ENCODE measurements at regions not wholly inside any gene's neighbourhood (a gene's known extent, or its start where the extent isn't known, plus 50 kb on each side); places are given as distances from the start of the nearest gene placed in this dataset.

DNA sequence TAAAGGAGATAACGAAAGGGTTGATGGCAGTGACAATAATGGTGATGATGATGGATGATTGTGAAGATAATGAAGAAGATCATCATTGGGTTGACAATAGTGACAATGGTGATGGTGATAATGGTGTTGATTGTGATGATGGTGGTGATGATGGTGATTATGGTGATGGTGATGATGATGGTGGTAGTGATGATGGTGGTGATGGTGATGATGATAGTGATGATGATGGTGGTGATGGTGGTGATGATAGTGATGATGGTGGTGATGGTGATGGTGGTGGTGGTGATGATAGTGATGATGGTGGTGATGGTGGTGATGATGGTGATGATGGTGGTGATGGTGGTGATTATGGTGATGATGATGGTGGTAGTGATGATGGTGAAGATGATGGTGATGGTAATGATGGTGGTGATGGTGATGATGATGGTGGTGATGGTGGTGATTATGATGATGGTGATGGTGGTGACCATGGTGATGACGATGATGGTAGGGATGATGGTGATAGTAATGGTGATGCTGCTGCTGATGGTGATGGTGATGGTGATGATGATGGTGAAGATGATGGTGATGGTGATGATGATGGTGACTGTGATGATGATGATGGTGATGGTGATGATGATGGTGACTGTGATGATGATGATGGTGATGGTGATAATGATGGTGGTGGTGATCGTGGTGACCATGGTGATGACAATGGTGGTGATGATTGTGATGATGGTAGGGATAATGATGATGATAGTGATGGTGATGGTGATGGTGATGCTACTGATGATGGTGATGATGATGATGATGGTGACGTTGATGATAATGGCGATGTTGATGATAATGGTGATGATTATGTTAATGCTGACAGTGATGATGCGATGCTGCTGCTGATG lies 61.6 kb upstream of the NKX1-1 start:
- Histone ChIP-seq H3K27ac (no peak overlapping the region), H3K4me1 (no peaks in the 10 kb centered on the region), H3K9me3 (no peaks in the 10 kb centered on the region), H3K27me3 (peaks cover 12% of the 10 kb centered on the region), H3K4me3 (replicated peaks in 1 of 3) (no peak overlapping the region), H3K36me3 (no peaks in the 10 kb centered on the region)
- 88 to 93% methylated on average over 6 of the region's 6 CpGs for WGBS, 2 donors
- intact Hi-C loops (cut with DNase I), result no loop called here
- no peak for DNase-seq
- no peak for TF ChIP-seq POLR2A (IDR thresholded peaks at IDR 0.05)
- TF ChIP-seq, protein P1, sequence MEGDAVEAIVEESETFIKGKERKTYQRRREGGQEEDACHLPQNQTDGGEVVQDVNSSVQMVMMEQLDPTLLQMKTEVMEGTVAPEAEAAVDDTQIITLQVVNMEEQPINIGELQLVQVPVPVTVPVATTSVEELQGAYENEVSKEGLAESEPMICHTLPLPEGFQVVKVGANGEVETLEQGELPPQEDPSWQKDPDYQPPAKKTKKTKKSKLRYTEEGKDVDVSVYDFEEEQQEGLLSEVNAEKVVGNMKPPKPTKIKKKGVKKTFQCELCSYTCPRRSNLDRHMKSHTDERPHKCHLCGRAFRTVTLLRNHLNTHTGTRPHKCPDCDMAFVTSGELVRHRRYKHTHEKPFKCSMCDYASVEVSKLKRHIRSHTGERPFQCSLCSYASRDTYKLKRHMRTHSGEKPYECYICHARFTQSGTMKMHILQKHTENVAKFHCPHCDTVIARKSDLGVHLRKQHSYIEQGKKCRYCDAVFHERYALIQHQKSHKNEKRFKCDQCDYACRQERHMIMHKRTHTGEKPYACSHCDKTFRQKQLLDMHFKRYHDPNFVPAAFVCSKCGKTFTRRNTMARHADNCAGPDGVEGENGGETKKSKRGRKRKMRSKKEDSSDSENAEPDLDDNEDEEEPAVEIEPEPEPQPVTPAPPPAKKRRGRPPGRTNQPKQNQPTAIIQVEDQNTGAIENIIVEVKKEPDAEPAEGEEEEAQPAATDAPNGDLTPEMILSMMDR (IDR thresholded peaks at IDR 0.05), result no peak

DNA sequence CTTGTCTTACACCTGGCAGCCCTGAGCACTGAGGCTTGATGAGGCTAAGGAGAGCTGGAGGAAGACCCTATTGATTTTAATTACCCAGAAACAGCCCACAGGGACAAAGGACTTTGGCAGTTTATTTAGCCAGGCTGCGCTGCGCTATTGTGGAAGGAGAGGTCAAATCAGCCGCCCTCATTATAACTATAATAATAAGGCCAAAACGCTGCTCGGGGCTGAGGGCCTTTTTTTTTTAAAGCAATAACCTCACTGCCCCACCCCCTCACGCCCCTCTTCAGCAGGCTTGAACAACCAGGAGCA lies 60.6 kb upstream of the NKX1-1 start:
- no peak for DNase-seq
- no peak overlapping the region for H3K27ac ChIP-seq
- TF ChIP-seq, protein P1 (IDR thresholded peaks at IDR 0.05), result no peak
- no peak for TF ChIP-seq POLR2A (IDR thresholded peaks at IDR 0.05)
- H3K4me3 ChIP-seq (replicated peaks in 1 of 3), result no peak overlapping the region
- 62 to 79% methylated on average over 6 of the region's 6 CpGs for WGBS, 2 donors
- H3K4me1 ChIP-seq, result no peaks in the 10 kb centered on the region
- H3K9me3 ChIP-seq, result no peaks in the 10 kb centered on the region
- H3K27me3 ChIP-seq, result peaks cover 5% of the 10 kb centered on the region
- no peaks in the 10 kb centered on the region for H3K36me3 ChIP-seq
- intact Hi-C loops (cut with DNase I), result no loop called here

DNA sequence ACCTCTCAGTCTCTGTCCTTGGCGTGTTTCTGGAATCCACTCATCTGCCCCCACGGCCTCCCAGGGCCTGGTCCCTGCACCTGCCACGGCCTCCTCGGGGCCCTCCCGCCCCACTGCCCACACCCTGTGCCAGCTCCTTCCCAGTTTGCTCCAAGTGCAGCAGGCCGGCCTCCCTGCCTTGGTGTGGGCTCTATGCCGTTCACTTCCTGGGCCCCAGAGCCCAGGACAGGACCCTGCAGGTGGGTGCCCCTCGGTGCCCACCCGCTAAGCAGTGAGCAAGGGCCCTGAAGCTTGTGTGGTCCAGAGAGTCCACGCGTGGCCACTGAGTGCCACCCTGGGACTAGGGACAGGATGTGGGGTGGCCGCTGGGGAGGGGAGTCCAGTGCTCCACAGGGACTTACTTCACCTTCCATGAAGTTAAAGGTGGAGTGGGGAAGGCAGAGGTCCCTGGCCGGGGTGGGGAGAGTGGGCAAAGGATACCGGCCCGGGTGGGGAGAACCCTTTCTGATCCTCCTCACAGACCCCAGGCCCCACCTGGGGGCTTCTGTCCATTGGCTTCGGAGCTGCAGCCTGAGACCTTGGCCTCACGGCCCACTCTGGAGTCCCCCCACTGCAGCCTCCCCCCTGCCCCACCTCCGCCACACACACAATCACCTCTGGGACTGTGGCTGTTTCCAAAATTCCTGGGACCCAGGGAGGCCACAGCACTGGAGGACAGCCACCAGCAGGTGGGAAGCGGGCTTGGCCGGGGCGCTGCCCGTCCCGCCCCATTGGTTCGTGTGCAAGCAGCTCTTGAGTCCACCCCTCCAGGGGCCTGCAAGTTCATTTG lies 60.0 kb upstream of the NKX1-1 start:
- no peak for DNase-seq
- H3K36me3 ChIP-seq, result no peaks in the 10 kb centered on the region
- WGBS, 2 donors, result 75 to 87% methylated on average over 8 to 18 of the region's 24 CpGs
- no peaks in the 10 kb centered on the region for H3K27me3 ChIP-seq
- no peaks in the 10 kb centered on the region for H3K4me1 ChIP-seq
- TF ChIP-seq, protein P1 (IDR thresholded peaks at IDR 0.05), result no peak
- TF ChIP-seq POLR2A (IDR thresholded peaks at IDR 0.05), result no peak
- intact Hi-C loops (cut with DNase I), result no loop called here
- no peak overlapping the region for H3K4me3 ChIP-seq (replicated peaks in 1 of 3)
- no peaks in the 10 kb centered on the region for H3K9me3 ChIP-seq
- H3K27ac ChIP-seq, result no peak overlapping the region

DNA sequence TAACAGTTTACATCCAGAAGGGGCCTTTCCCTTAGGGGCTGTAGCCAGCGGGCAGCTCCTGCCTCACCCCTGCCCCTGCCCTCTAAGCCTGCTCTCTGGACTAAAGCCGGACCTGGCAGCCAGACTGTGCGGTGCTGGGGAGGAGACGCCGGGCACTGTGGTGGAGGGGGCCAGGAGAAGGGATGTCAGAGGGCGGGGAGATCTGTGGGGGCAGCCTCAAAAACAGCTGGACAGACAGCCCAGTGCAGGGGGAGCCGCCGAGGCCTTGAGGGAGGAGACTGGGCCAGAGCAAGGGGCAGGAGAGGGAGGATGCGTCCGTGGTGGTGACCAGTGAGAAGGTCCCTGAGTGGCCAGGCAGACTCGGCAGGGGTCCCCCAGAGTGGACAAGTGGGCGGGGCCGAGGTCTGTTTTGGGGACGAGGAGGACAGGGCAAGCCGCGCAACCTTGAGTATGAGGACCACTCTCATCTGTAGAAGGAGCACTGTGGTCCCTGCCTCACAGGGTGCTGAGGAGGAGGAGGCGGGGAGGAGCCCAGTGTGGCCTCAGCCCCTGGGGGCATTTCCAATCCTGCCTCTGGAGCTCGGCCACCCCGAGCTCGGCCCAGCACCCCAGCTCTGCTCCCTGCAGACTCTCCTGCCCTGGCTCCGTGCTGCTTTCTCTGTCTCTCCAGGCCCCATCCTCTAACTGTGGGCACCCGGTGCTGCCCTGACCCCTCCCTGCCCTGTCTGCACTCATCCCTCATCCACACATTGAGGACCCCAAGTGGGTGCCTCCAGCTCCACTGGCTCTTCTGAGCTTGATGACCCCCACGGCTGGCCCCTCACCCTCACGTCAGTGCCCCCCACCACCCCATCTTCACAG lies 59.2 kb upstream of the NKX1-1 start:
- H3K36me3 ChIP-seq, result no peaks in the 10 kb centered on the region
- TF ChIP-seq, protein P1 (IDR thresholded peaks at IDR 0.05), result no peak
- no peak for TF ChIP-seq POLR2A (IDR thresholded peaks at IDR 0.05)
- 74 to 76% methylated on average over 18 to 24 of the region's 24 CpGs for WGBS, 2 donors
- no peaks in the 10 kb centered on the region for H3K9me3 ChIP-seq
- H3K27me3 ChIP-seq, result no peaks in the 10 kb centered on the region
- no peaks in the 10 kb centered on the region for H3K4me1 ChIP-seq
- no peak overlapping the region for H3K27ac ChIP-seq
- H3K4me3 ChIP-seq (replicated peaks in 1 of 3), result no peak overlapping the region
- intact Hi-C loops (cut with DNase I), result no loop called here
- DNase-seq, result no peak
